WTC11 (cell line): ENCODE measurements at regions not wholly inside any gene's neighbourhood (a gene's known extent, or its start where the extent isn't known, plus 50 kb on each side); places are given as distances from the start of the nearest gene placed in this dataset.

Experiments used
- ATAC-seq: fragments of 200-7000 bp; cut with Tn5 transposase; 2 replicates; pipeline ENCODE4 v1.10.0; 2021; ENCODE audit warnings: mild to moderate bottlenecking, moderate library complexity
- CTCF ChIA-PET: fragments of 300-600 bp; sonication (Branson Sonifier 250); formaldehyde crosslinking; loops from one replicate; lab custom pipeline; 2021; ENCODE audit warnings: antibody characterized with exemption; lab: Charles Lee
- POLR2A ChIA-PET: fragments of 350-600 bp; sonication (Branson Sonifier 250); formaldehyde crosslinking; loops from one replicate; lab custom pipeline; 2021; ENCODE audit warnings: antibody characterized with exemption; lab: Charles Lee
- DNase-seq: peaks from one replicate; pipeline ENCODE4 v3.0.0; 2021; ENCODE audit warnings: low spot score
- H3K27ac Mint-ChIP-seq: 2 replicates; pipeline ENCODE4 v1.8.0; 2021; ENCODE audit warnings: mixed read lengths
- H3K27me3 Mint-ChIP-seq: 2 replicates; pipeline ENCODE4 v1.8.0; 2021; ENCODE audit warnings: low read depth, mild to moderate bottlenecking, moderate library complexity, mixed read lengths
- H3K36me3 Mint-ChIP-seq: 2 replicates; pipeline ENCODE4 v1.8.0; 2021; ENCODE audit warnings: mixed read lengths
- H3K4me1 Mint-ChIP-seq: 2 replicates; pipeline ENCODE4 v1.8.0; 2022; ENCODE audit warnings: mixed read lengths
- H3K4me3 Mint-ChIP-seq: 2 replicates; pipeline ENCODE4 v1.8.0; 2021; ENCODE audit warnings: mild to moderate bottlenecking, moderate library complexity, mixed read lengths
- H3K9me3 Mint-ChIP-seq: 2 replicates; pipeline ENCODE4 v1.8.0; 2021; ENCODE audit warnings: mixed read lengths
- ATF3 ChIP-seq: sonication (generic); formaldehyde crosslinking; conservative IDR thresholded peaks from 2 replicates; pipeline ENCODE4 v1.8.1; 2022; ENCODE audit warnings: mild to moderate bottlenecking, missing genetic modification reagents
- ATF6 ChIP-seq: sonication (generic); formaldehyde crosslinking; IDR thresholded peaks from 2 replicates; pipeline ENCODE4 v1.8.1; 2023; ENCODE audit warnings: mild to moderate bottlenecking, missing genetic modification reagents
- CDX4 ChIP-seq: fragments of 250-450 bp; sonication (Bioruptor Pico); IDR thresholded peaks from 2 replicates; pipeline ENCODE4 v1.9.0; 2021; ENCODE audit warnings: moderate library complexity, mild to moderate bottlenecking, inconsistent platforms, borderline replicate concordance
- CREM ChIP-seq: sonication (generic); formaldehyde crosslinking; IDR thresholded peaks from 2 replicates; pipeline ENCODE4 v1.8.1; 2022; ENCODE audit warnings: mild to moderate bottlenecking, missing genetic modification reagents, moderate library complexity
- ESRRA ChIP-seq: sonication (generic); formaldehyde crosslinking; IDR thresholded peaks from 2 replicates; pipeline ENCODE4 v1.8.1; 2022; ENCODE audit warnings: mild to moderate bottlenecking, missing genetic modification reagents, borderline replicate concordance
- HMGXB4 ChIP-seq: sonication (generic); formaldehyde crosslinking; IDR thresholded peaks from 2 replicates; pipeline ENCODE4 v1.8.1; 2023; ENCODE audit warnings: mild to moderate bottlenecking, moderate library complexity, missing genetic modification reagents
- IRF1 ChIP-seq: sonication (generic); formaldehyde crosslinking; IDR thresholded peaks from 2 replicates; pipeline ENCODE4 v1.8.0; 2023; ENCODE audit warnings: missing genetic modification reagents
- IRF2 ChIP-seq: sonication (generic); formaldehyde crosslinking; IDR thresholded peaks from 2 replicates; pipeline ENCODE4 v1.8.0; 2022; ENCODE audit warnings: low read depth, missing genetic modification reagents, borderline replicate concordance
- JUN ChIP-seq: sonication (generic); formaldehyde crosslinking; IDR thresholded peaks from 2 replicates; pipeline ENCODE4 v1.8.0; 2023; ENCODE audit warnings: mild to moderate bottlenecking, missing genetic modification reagents
- MAX ChIP-seq: sonication (generic); formaldehyde crosslinking; IDR thresholded peaks from 2 replicates; pipeline ENCODE4 v1.8.0; 2022; ENCODE audit warnings: mild to moderate bottlenecking, missing genetic modification reagents
- NR1H2 ChIP-seq: sonication (generic); formaldehyde crosslinking; IDR thresholded peaks from 2 replicates; pipeline ENCODE4 v1.9.0; 2021; ENCODE audit warnings: mild to moderate bottlenecking, moderate library complexity, missing genetic modification reagents
- SMAD4 ChIP-seq: sonication (generic); formaldehyde crosslinking; IDR thresholded peaks from 2 replicates; pipeline ENCODE4 v1.8.0; 2022; ENCODE audit warnings: mild to moderate bottlenecking, missing genetic modification reagents
- SOX15 ChIP-seq: fragments of 250-450 bp; sonication (Bioruptor Pico); IDR thresholded peaks from 2 replicates; pipeline ENCODE4 v1.9.0; 2021; ENCODE audit warnings: mild to moderate bottlenecking
- SP1 ChIP-seq: sonication (generic); formaldehyde crosslinking; conservative IDR thresholded peaks from 2 replicates; pipeline ENCODE4 v1.8.1; 2022; ENCODE audit warnings: missing genetic modification reagents
- TEAD4 ChIP-seq: sonication (generic); formaldehyde crosslinking; IDR thresholded peaks from 2 replicates; pipeline ENCODE4 v1.8.0; 2022; ENCODE audit warnings: mild to moderate bottlenecking, missing genetic modification reagents
- ZNF138 ChIP-seq: sonication (generic); formaldehyde crosslinking; conservative IDR thresholded peaks from 2 replicates; pipeline ENCODE4 v1.8.1; 2022; ENCODE audit warnings: mild to moderate bottlenecking, moderate library complexity, missing genetic modification reagents
- ZNF317 ChIP-seq: sonication (generic); formaldehyde crosslinking; IDR thresholded peaks from 2 replicates; pipeline ENCODE4 v1.8.1; 2023; ENCODE audit warnings: low read depth, mild to moderate bottlenecking, moderate library complexity, missing genetic modification reagents, borderline replicate concordance
- ZNF423 ChIP-seq: fragments of 250-450 bp; sonication (Bioruptor Pico); IDR thresholded peaks from 2 replicates; pipeline ENCODE4 v2.1.2; 2022; ENCODE audit warnings: mild to moderate bottlenecking, moderate library complexity
- ZNF671 ChIP-seq: fragments of 250-450 bp; sonication (Bioruptor Pico); IDR thresholded peaks from 2 replicates; pipeline ENCODE4 v1.8.0; 2021; ENCODE audit warnings: mild to moderate bottlenecking
- ZSCAN18 ChIP-seq: fragments of 250-450 bp; sonication (Bioruptor Pico); IDR thresholded peaks from 2 replicates; pipeline ENCODE4 v2.1.2; 2022; ENCODE audit warnings: mild to moderate bottlenecking, moderate library complexity

GRCh38 chr4:123339507-123340380 lies 56.9 kb upstream of the SPRY1 start:
- H3K9me3 Mint-ChIP-seq, result peaks cover 24% of the 10 kb centered on the region
- no peak for TF ChIP-seq MAX (CRISPR knock-in tag)
- TF ChIP-seq TEAD4, result no peak
- no peak for TF ChIP-seq JUN
- TF ChIP-seq SOX15 (CRISPR knock-in tag), result no peak
- no peak for TF ChIP-seq IRF2
- TF ChIP-seq CDX4 (CRISPR knock-in tag), result no peak
- no peak for TF ChIP-seq NR1H2 (CRISPR knock-in tag)
- no peak for TF ChIP-seq ATF3
- TF ChIP-seq CREM, result no peak
- no peak for TF ChIP-seq ESRRA (CRISPR knock-in tag)
- TF ChIP-seq HMGXB4, result no peak
- no peak for TF ChIP-seq ZSCAN18 (CRISPR knock-in tag)
- no peak for TF ChIP-seq SP1 (CRISPR knock-in tag)
- no peak for TF ChIP-seq ATF6 (CRISPR knock-in tag)
- TF ChIP-seq SMAD4 (CRISPR knock-in tag), result no peak
- TF ChIP-seq ZNF671 (CRISPR knock-in tag), result no peak
- TF ChIP-seq ZNF138 (CRISPR knock-in tag), result no peak
- TF ChIP-seq IRF1 (CRISPR knock-in tag), result no peak
- no peak for TF ChIP-seq ZNF423
- no peak for TF ChIP-seq ZNF317 (CRISPR knock-in tag)
- ATAC-seq, result peak; percentile 56; the same call in 1 of the 2 replicates
- peaks cover 22% of the 10 kb centered on the region for H3K36me3 Mint-ChIP-seq
- H3K4me1 Mint-ChIP-seq, result peaks cover 29% of the 10 kb centered on the region
- POLR2A ChIA-PET, result no interaction called here
- no peak overlapping the region for H3K27ac Mint-ChIP-seq
- H3K4me3 Mint-ChIP-seq, result no peak overlapping the region
- peaks cover 18% of the 10 kb centered on the region for H3K27me3 Mint-ChIP-seq
- DNase-seq, result no peak
- CTCF ChIA-PET, result no interaction called here
